HG03460 (cell line): ENCODE measurements at regions not wholly inside any gene's neighbourhood (a gene's known extent, or its start where the extent isn't known, plus 50 kb on each side); places are given as distances from the start of the nearest gene placed in this dataset.

Experiments used
- ATAC-seq: cut with Tn5 transposase; IDR thresholded peaks from one replicate; pipeline ENCODE4 v1.9.1; 2021; ENCODE audit not compliant: unreplicated experiment

DNA sequence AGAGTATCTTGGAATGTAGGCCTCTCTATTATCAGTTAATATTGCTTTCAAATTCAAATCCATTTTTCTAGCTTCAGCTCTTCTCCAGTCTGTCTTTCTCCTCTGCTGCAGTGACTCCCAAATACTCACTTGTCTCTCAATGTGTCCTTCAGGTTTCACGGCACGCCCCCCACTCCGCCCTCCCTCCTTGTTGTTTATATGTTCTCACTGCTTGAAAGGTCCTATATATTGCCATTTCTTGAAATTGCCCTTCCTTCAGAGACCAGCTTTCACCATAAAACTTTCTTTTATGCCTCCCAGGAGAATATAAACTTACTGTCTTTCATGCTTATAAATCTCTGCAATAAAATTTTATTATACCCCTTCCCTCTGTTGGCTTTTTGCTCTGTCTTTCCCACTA lies 668.2 kb downstream of the CCSER2 start:
- ATAC-seq, result no peak

DNA sequence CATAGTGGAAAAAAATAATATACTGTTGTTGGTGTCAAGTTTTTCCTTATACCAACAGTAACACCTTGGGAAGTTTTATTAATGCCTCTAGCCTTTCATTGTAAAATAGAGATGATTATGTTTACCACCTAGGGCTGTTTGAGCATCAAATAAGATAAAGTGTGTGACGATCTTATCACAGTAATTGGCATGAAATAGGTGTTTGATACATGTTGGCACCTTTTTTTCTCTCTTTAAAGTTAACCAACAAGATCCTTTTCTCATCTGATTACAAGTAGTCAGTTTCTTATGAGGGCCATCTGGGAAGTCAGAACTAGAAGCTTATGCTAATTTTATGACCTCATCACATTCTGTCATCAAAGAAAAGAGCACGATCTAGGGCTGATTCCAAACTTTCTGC lies 669.5 kb downstream of the CCSER2 start:
- ATAC-seq, result no peak

DNA sequence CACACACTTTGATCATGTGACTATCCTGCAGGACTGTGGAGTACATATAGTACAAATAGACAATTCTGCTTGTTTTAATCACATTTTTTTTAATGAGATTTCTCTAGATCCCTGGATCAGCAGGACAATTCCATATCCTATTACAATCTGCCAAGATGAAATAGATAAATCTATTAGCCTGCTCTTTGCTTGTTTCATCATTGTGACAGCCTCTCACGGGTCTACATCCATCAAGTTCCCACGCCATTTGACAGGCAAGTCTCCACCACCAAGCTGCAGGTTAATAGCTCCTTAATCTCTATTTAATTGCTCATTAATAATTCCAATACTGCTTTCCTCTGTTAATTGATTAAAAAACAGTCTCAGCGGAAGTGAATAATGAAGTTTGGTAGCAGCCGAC lies 671.5 kb downstream of the CCSER2 start:
- no peak for ATAC-seq

DNA sequence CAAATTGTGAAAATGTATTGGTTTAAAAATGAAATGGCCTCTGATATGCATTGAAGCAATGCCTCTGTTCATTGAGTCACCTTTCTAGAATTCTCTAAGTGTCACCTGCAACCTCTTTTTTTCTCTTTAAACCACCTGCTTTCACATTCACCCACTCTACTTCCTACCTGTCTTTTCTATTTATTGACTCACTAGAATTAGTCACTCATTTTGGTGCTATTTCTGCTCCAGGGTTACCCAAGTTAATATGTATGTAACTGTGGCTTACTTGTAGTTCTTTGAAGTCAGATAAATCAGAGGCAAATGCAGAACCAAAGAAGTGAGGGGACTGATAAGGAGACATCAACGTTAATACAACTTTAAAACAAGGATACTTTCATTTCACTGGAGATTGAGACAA lies 674.7 kb downstream of the CCSER2 start:
- ATAC-seq, result no peak

DNA sequence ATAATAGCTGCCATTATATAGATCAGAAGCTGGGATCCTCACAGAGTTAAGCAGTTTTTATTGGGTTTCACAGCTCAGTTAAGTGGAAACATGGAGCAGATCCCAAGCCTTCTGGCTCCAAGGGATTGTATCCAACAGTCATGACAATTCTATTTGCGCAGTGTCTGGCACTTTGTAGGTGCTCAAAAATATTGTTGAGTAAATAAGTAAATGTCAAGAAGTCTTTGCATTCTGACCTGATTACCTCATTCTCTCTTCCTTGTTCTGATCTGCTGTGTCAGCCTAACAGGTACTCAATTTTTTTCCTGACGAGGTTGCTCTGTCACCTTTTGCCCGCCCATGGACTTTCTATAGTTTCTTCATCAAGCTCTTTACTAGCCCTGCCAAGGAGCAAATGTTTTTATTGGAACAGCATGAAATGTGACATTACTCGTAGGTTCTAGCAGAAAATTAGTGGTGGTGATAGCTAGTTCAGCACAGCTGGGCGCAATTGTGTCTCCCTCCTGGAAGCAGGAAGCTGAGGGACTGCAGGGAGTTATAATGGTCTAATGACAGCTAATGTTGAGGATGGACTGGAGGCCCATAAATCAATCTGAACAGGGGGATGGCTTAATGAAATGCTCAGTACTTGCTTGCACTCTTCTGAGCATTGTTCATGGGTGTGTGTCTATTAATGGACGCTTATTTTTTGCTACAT lies 680.2 kb downstream of the CCSER2 start:
- no peak for ATAC-seq

DNA sequence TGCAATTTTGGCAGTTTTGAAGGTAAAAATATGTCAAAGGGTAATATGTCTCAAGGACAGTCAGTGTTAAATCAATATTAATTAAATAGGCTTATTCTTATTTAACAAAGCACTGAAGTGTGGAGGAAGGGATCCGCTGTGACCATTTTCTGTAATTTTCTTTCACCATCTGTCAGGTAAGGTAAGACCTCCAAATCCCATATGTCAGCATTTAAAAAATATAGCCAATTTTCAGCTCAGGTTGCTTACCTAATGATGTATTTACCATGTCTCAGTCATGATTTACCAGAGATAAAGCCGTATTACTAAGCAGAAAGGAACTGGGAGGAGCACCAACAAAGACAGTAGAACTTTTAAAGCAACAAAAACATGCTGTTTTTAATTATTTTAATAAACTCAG lies 683.9 kb downstream of the CCSER2 start:
- no peak for ATAC-seq

DNA sequence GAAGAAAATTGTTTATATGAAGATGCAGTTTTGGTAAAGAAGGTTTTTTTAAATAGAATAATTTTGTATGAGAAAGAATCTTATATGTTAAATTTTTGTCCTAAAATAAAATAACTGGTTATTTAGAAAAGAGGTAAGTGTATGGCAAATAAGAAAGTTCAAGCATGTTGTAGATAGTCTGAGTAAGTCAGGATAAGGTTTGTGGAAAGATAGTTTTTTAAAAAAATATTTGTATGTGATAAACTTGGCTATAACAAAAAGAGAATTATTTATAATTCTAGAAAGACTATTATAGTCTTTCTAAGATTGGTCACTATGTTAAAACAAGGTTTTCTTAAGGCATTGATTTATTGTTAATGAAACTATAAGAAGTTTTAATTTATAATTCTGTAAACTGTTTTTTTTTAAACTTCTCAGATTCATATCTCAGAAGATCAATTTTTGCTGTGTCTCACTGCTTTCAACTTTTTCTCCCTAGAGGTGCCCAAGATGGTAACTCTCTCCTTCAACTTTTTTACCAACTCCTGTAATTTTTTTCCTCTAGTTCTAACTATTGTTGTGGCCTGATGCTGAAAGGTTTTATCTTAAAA lies 698.6 kb downstream of the CCSER2 start:
- no peak for ATAC-seq

DNA sequence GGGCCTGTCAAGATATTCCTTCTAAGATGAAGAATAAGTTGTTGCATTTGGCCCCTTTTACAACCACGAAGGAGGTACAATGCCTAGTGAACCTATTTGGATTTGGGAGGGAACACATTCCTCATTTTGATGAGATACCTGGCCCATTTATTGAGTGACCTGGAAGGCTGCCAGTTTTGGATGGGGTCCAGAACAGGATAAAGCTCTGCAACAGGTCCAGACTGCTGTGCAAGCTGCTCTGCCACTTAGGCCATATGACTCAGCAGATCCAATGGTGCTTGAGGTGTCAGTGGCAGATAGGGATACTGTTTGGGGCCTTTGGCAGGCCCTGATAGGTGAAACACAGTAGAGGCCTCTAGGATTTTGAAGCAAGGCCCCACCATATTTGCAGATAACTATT lies 704.6 kb downstream of the CCSER2 start:
- no peak for ATAC-seq

DNA sequence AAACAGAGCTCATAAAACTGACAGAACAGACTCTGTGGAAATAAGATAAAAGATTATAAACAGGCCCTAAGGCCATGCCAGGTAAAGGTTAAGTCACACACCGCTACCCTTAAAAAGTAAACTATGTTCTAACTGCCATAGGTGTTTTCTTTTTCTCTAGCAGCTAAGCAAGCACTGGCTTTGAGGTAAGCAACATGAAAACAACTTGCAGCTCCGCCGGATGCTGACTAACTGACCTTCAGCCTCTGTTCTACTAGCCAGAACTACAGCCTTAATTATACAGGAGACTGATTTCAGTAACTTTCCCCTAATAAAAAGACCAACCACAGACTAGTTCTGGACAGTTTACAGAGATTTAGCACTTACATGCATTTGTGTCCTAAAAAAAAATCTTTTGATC lies 708.3 kb downstream of the CCSER2 start:
- ATAC-seq, result no peak

DNA sequence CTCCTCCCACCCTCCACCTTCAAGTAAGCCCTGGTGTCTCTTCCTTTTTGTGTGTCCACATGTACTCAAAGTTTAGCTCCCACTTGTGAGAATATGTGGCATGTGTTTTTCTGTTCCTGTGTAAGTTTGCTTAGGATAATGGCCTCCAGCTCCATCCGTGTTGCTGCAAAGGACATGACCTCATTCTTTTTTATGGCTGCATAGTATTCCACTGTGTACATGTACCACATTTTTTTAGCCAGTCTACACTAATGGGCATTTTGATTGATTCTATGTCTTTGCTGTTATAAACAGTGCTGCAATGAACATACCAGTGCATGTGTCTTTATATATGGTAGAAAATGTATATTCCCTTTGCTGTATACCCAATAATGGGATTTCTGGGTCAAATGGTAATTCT lies 710.9 kb downstream of the CCSER2 start:
- no peak for ATAC-seq

DNA sequence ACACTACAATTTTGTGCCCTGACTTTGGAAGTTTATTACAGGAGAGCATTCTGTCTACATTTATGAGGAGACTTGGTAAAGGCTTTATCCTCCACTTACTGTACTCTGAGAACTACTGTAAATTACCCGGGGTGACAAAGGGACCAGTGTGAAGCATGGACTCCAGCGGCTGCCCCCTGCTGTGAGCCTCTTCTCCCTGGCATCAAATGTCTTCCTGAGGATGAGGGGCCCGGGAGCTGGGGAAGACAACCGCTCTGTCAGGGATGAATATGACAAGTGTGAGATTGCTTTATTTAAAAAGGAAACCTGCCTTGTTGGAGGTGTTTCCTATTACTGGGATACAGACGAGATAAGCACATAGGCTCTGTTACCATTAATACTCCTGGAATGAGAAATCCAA lies 714.8 kb downstream of the CCSER2 start:
- no peak for ATAC-seq

DNA sequence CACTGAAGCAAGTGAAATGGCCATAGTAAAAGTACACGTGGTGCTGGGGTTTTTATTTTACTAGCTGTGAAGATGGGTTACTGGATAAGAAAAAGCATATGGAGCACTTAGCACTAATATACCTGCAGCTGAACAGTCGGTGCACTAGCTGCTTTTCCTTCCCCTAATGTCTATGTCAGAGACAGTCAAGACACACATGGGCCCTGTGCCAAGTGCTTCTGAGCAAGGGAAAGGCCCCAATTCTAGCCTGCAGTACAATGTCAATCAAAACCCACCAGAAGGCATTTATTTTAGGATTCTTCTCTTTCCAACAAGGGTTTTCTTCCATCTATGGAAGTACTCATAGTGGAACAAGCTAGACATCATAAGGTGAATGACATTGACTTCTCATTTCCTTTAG lies 716.7 kb downstream of the CCSER2 start:
- ATAC-seq, result no peak

DNA sequence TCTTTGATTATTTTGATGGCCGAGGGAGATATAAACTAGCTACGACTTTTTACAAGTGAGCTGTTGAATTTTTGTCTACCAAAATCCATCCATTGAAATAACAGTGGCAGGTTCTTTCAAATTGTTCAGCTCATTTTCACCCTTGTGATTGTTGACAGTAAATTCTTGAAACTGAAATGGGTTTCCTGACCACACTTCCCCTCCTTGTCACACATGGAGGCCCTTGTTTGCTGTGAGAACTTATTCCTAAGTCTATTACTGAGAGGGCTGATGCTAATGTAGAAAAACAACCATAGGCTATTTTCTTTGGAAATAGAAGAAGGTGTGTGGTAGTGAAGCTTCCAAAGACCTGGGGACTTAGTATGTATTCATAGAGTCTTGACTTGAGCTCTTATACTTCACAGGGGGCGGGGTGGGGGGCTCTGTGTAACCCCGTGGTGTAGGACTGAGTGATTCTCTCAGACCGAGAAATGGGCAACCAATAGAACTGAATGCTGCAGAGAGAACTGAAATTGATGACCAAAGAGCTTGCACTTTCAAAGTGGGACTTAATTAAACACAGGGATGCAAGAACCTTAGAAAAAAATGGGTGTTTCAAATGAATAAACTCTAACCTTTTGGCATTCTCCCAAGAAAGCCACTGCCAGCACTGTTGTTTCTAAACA lies 718.9 kb downstream of the CCSER2 start:
- no peak for ATAC-seq

DNA sequence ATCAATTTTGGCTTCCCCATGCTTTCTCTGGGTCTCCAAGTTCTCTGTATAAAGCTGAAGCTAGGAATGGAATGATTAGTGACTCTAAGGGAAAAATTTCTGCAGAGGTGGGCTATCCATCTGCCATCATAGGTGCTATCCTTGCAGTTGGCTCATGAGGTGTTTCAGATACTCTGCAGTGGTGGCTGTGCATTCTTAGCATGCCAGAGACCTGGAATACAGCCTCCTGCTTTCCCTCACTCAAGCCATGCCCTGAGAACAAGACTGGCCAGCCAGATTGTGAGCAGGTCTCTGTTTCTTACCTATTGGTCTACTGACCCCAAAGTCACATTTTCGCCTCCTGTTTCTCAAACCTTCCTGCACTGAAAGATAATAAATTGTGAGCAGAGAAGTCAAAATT lies 719.6 kb downstream of the CCSER2 start:
- no peak for ATAC-seq

DNA sequence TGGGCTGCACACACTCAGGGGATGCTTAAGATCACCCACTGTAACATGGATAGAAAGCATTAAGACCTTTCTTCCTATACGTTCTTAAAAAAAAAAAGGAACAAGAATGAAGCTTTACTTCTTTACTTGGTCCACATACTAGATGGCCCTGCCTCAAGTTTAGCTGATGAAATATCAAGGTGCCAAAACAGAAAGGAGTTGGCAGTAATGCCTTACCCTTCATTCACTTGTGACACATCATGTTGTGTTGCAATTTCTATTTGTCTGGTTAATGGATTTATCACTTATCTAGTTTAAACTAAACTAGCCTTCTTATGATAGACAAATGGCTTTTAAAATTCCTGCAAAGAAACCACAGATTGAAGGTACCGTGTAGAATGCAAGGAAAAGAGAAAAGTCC lies 720.3 kb downstream of the CCSER2 start:
- no peak for ATAC-seq

DNA sequence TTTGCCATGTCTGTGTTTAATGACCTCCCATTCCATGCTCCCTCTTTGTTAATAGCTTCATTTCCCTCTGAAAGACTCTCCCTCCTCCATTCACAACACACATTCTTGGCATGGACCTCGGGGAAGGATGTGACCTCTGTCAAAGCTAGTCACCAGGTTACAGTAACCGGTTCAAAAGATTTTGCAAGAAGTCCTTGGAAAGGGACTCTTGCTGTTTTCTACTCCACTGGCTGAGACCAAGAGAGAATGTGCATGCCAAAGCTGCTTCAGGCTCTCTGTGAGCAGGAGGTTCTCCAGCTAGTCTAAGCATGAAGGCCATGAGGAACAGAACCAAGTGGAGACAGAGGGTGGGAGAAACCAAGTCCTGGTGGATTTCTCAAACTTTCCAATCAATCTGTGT lies 732.6 kb downstream of the CCSER2 start:
- no peak for ATAC-seq

DNA sequence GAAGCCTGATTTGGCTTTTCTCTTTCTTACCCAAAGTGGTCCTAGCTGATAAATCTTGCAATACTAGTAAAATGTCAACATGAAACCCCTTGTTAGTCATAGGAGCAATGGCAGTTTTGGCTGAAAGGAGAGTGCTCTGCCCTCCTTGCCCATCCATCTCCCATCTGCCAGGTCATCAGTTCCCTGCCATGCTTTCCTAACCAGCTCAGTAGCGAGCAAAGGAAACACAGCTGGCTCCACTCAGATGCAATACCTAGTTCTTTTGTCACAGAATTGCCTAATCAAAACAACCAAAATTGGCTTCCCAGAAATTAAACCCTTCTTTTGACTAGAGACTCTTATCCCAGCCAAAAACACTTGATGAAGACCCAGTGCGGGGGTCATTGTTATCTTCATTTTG lies 733.0 kb downstream of the CCSER2 start:
- no peak for ATAC-seq

DNA sequence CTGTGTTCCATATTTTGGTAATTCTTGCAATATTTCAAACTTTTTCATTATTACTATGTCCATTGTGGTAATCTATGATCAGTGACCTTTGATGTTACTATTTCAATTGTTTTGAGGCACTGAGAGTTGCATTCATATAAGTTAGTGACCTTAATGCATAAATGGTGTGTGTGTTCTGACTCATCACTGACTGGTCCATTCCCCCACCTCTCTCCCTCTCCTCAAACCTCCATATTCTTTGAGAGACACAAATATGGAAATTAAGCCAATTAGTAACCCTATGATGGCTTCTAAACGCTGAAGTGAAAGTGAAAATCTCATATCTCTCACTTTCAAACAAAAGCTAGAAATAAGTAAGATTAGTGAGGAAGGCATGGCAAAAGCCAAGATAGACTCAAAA lies 739.6 kb downstream of the CCSER2 start:
- no peak for ATAC-seq

DNA sequence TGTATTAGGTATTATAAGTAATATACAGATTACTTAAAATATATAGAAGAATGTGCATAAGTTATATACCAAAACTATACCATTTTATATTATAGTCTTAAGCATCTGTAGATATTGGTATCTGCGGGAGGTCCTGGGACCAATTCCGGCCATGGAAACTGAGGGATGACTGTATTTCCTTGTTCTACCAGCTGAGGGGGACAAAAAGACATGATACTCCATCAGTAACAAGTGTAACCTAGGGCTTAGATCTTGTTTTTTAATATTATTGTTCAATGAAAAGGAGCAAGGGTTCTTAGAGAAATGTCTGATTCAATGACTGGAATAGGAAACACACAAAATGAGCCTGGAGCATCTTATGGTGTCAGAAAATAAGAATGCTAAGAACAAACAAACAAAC lies 752.5 kb downstream of the CCSER2 start:
- no peak for ATAC-seq

DNA sequence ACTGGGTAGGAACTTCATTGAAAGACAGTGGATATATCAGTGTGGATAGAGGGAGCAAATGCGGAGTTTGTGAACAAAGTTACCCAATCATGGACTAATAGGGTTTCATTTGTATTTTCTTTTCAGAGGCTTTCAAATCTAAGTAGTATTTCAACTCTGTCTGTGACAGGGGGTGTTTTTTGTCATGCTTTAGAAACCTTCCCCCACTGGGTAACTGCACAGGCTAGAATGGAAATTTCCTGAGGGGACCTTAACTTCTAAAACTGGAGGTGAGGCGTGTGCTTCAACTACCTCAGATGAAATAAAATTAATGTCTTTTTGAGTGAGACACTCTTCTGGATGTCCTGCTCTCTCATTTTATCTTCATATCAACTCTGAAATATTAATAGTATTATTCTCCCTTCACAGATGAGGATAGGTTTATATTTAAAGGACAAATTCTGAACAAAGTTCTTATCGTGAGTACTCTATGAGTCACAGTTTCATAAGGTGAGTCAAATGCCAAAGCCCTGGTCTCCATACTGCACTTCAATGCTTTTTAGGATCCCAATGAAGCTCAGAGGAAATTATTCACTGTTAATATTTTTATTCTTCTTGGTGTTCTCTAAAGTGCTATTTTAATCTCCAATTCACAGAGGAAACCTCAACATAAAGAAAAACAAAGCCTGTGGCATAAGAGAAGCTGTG lies 770.6 kb downstream of the CCSER2 start:
- ATAC-seq, result no peak

DNA sequence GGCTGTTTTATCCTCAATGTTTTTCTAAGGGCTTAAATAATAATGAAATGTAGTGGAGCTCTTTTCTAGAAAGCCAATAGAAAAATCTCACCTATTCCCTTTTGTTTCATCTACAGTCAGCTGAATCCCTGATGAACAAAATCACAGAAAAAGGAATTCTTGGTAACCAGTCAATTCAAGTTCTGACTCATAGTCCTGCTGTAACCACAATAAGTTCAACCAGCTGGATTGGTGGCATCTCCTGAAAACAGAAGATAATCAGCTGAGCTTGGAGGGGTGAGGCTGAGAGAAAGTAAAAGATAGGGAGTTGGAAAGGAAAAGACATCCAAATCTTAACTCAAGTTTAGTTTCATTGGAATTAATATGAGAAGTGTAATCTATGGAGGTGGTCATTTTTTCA lies 772.1 kb downstream of the CCSER2 start:
- no peak for ATAC-seq

DNA sequence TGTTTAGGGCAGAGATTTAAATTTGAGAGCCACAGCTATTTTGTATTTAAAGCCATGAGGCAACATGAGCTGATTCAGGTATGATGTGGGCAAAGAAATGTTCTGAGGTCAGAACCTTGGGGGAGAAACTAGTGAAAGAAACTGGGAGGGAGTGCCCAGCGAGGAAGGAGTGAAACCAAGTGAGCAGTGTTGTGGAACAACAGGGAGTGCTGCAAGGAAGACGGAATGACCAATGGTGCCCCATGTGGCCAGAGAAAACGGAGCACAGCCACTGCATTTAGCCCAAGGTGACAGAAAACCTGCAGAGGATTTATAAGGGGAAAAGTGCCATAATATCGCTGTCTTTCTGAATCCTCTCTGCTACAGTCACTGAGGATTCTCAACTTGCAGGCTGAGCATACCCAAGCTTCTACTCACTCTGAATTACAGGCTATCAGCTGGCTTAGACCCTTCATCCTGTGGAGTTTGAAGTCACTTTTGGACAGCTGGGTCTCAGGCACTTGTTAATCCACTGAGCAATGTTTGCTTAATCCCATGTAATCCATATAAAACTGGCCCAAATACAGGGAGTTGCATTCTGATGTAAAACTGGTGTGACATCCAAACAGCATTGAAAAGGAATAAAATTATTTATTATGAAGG lies 777.3 kb downstream of the CCSER2 start:
- no peak for ATAC-seq
